PC-3 (cell line): ENCODE measurements at regions not wholly inside any gene's neighbourhood (a gene's known extent, or its start where the extent isn't known, plus 50 kb on each side); places are given as distances from the start of the nearest gene placed in this dataset.
A peak's percentile ranks its signal among the peaks of the same experiment; 100 is the strongest.

Experiments
- ATAC-seq: fragments of 200-7000 bp; cut with Tn5 transposase; 2 replicates; pipeline ENCODE4 v1.9.1; 2020; ENCODE audit warnings: mild to moderate bottlenecking, moderate library complexity
- BruUV-seq: library from RNA; stranded (reverse); fragments of 400-500 nt; replicated peaks from 2 replicates; lab custom pipeline; 2021; lab: Mats Ljungman, UMichigan
- CTCF ChIA-PET: fragments of 300-600 bp; sonication (Branson Sonifier 250); formaldehyde crosslinking; loops from one replicate; lab custom pipeline; 2022; ENCODE audit warnings: antibody characterized with exemption; lab: Charles Lee
- POLR2A ChIA-PET: fragments of 300-600 bp; sonication (Branson Sonifier 250); formaldehyde crosslinking; loops from one replicate; lab custom pipeline; 2022; ENCODE audit warnings: antibody characterized with exemption; ENCODE audit not compliant: unreplicated experiment; lab: Charles Lee
- DNase-seq: peaks from one replicate; pipeline ENCODE4 v3.0.0-alpha.2; 2015
- H2AFZ ChIP-seq: fragments of 300-600 bp; sonication (generic); 2 replicates; pipeline ENCODE4 v1.6.0; 2016; ENCODE audit warnings: antibody characterized with exemption, low read length
- H3F3A ChIP-seq: fragments of 300-600 bp; sonication (generic); one replicate; pipeline ENCODE4 v1.6.0; 2017; ENCODE audit warnings: antibody characterized with exemption, low read length, control low read depth, mild to moderate bottlenecking; ENCODE audit not compliant: unreplicated experiment
- H3K27ac ChIP-seq: fragments of 300-600 bp; sonication (generic); 2 replicates; pipeline ENCODE4 v1.5.1; 2016; ENCODE audit warnings: mild to moderate bottlenecking, low read length
- H3K27me3 ChIP-seq: fragments of 300-600 bp; sonication (generic); 2 replicates; pipeline ENCODE4 v1.6.1; 2016; ENCODE audit warnings: low read length, mixed read lengths
- H3K36me3 ChIP-seq: fragments of 300-600 bp; sonication (generic); 2 replicates; pipeline ENCODE4 v1.6.1; 2016; ENCODE audit warnings: low read depth, mixed run types, low read length, mixed read lengths
- H3K4me1 ChIP-seq: fragments of 300-600 bp; sonication (generic); 2 replicates; pipeline ENCODE4 v1.5.1; 2016; ENCODE audit warnings: low read length; ENCODE audit not compliant: insufficient read depth
- H3K4me2 ChIP-seq: fragments of 300-600 bp; sonication (generic); 2 replicates; pipeline ENCODE4 v1.6.0; 2016; ENCODE audit warnings: low read length
- H3K4me3 ChIP-seq: fragments of 300-600 bp; sonication (generic); 2 replicates; pipeline ENCODE4 v1.5.1; 2016; ENCODE audit warnings: mild to moderate bottlenecking, low read length, mixed read lengths
- H3K79me2 ChIP-seq: fragments of 300-600 bp; sonication (generic); 2 replicates; pipeline ENCODE4 v1.6.1; 2017; ENCODE audit warnings: low read length, mixed read lengths
- H3K9ac ChIP-seq: fragments of 300-600 bp; sonication (generic); 2 replicates; pipeline ENCODE4 v1.6.0; 2016; ENCODE audit warnings: mild to moderate bottlenecking, low read length
- H3K9me2 ChIP-seq: fragments of 300-600 bp; sonication (generic); replicated peaks from 2 replicates; pipeline ENCODE4 v1.6.1; 2016; ENCODE audit warnings: mixed run types, low read length, mixed read lengths
- H3K9me3 ChIP-seq: fragments of 300-600 bp; sonication (generic); 2 replicates; pipeline ENCODE4 v1.6.1; 2016; ENCODE audit warnings: low read length, mixed read lengths
- H4K20me1 ChIP-seq: fragments of 300-600 bp; sonication (generic); 2 replicates; pipeline ENCODE4 v1.6.1; 2016; ENCODE audit warnings: low read length, mixed read lengths
- EZH2 ChIP-seq: fragments of 300-600 bp; sonication (generic); IDR thresholded peaks from one replicate; pipeline ENCODE4 v1.6.1; 2017; ENCODE audit warnings: antibody characterized with exemption, mild to moderate bottlenecking, low read length; ENCODE audit not compliant: unreplicated experiment
- EZH2phosphoT487 ChIP-seq: fragments of 300-600 bp; sonication (generic); IDR thresholded peaks from 2 replicates; pipeline ENCODE4 v1.6.1; 2018; ENCODE audit warnings: mild to moderate bottlenecking, antibody characterized with exemption, low read length, borderline replicate concordance
- intact Hi-C: fragments of 100-400 bp; cut with micrococcal nuclease; formaldehyde crosslinking; loops from 2 replicates; pipeline ENCODE4 v1.9.0; 2023
- TF ChIP-seq, protein P1 (sequence below): fragments of 300-600 bp; sonication (generic); conservative IDR thresholded peaks from 2 replicates; pipeline ENCODE4 v1.5.1; 2017; ENCODE audit warnings: antibody characterized with exemption, low read depth, mild to moderate bottlenecking, low read length

GRCh38 chr5:56575821-56576220 is 239.5 kb upstream of the MAP3K1 start:
- Histone ChIP-seq H3F3A (no peaks in the 10 kb centered on the region), H3K9ac (no peak overlapping the region), H3K36me3 (no peaks in the 10 kb centered on the region), H3K79me2 (no peaks in the 10 kb centered on the region), H2AFZ (no peak overlapping the region), H3K4me3 (no peak overlapping the region), H4K20me1 (no peaks in the 10 kb centered on the region), H3K9me2 (no peaks in the 10 kb centered on the region), H3K27me3 (no peaks in the 10 kb centered on the region), H3K4me2 (no peak overlapping the region), H3K4me1 (peaks cover 5% of the 10 kb centered on the region; the same call in 1 of the 2 replicates), H3K9me3 (no peaks in the 10 kb centered on the region), H3K27ac (no peak overlapping the region)
- BruUV-seq = no TSS peak
- peak; percentile 10 for DNase-seq
- POLR2A ChIA-PET = no interaction called here
- ATAC-seq = no peak
- TF ChIP-seq EZH2 (no peak), EZH2phosphoT487 (no peak)
- TF ChIP-seq, protein P1, sequence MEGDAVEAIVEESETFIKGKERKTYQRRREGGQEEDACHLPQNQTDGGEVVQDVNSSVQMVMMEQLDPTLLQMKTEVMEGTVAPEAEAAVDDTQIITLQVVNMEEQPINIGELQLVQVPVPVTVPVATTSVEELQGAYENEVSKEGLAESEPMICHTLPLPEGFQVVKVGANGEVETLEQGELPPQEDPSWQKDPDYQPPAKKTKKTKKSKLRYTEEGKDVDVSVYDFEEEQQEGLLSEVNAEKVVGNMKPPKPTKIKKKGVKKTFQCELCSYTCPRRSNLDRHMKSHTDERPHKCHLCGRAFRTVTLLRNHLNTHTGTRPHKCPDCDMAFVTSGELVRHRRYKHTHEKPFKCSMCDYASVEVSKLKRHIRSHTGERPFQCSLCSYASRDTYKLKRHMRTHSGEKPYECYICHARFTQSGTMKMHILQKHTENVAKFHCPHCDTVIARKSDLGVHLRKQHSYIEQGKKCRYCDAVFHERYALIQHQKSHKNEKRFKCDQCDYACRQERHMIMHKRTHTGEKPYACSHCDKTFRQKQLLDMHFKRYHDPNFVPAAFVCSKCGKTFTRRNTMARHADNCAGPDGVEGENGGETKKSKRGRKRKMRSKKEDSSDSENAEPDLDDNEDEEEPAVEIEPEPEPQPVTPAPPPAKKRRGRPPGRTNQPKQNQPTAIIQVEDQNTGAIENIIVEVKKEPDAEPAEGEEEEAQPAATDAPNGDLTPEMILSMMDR = no peak
- intact Hi-C loops = no loop called here
- CTCF ChIA-PET = no interaction called here

DNA sequence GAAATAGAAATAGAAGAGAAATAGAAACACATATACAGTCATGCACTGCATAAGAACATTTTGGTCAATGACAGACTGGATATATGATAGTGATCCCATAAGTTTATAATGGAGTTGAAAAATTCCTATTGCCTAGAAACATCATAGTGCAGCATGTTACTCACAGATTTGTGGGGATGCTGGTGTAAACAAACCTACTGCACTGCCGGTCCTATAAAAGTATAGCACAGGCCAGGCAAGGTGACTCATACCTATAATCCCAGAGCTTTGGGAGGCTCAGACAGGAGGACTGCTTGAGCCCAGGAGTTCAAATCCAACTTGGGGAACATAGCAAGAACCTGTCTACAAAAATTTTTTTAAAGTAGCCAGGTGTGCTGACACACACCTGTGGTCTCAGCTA is 240.6 kb upstream of the MAP3K1 start:
- Histone ChIP-seq H3K9ac (no peak overlapping the region), H3K36me3 (no peaks in the 10 kb centered on the region), H3K4me3 (no peak overlapping the region), H3F3A (no peaks in the 10 kb centered on the region), H3K9me2 (no peaks in the 10 kb centered on the region), H3K4me2 (no peak overlapping the region), H4K20me1 (no peaks in the 10 kb centered on the region), H3K27me3 (no peaks in the 10 kb centered on the region), H3K79me2 (no peaks in the 10 kb centered on the region), H2AFZ (no peak overlapping the region), H3K4me1 (peaks cover 5% of the 10 kb centered on the region; the same call in 1 of the 2 replicates), H3K27ac (no peak overlapping the region), H3K9me3 (no peaks in the 10 kb centered on the region)
- TF ChIP-seq, protein P1 = no peak
- TF ChIP-seq EZH2phosphoT487 (no peak), EZH2 (no peak)
- CTCF ChIA-PET = no interaction called here
- no peak for ATAC-seq
- intact Hi-C loops = no loop called here
- BruUV-seq = no TSS peak
- DNase-seq = peak; percentile 45
- POLR2A ChIA-PET = no interaction called here

DNA sequence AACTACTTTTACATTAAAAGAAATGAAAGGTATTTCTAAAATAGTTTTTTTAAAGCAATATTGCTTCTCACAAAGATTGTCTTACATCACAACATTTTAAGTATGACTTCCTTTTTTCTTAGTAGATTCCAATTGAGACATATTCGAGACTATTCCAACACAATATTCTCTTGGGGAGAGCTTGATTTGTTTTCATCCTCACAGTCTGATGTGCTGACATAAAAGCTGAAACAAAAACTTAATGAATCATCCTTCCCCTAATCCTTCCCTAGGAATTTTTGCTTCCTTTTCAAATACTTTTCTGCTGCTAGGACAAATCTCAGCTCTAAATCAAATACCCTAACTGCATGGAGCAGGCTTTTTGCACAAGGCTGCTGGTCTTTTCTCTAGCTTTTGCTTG is 245.8 kb upstream of the MAP3K1 start:
- H3K27ac ChIP-seq = no peak overlapping the region
- intact Hi-C loops = no loop called here
- DNase-seq (no peak), ATAC-seq (no peak)
- H3K9ac ChIP-seq = no peak overlapping the region
- no peaks in the 10 kb centered on the region for H3K9me3 ChIP-seq
- H3K4me3 ChIP-seq = no peak overlapping the region
- no TSS peak for BruUV-seq
- no peaks in the 10 kb centered on the region for H4K20me1 ChIP-seq
- POLR2A ChIA-PET = no interaction called here
- CTCF ChIA-PET = no interaction called here
- no peaks in the 10 kb centered on the region for H3K9me2 ChIP-seq
- H3K36me3 ChIP-seq = no peaks in the 10 kb centered on the region
- no peaks in the 10 kb centered on the region for H3K27me3 ChIP-seq
- H3K79me2 ChIP-seq = no peaks in the 10 kb centered on the region
- no peaks in the 10 kb centered on the region for H3K4me1 ChIP-seq
- no peaks in the 10 kb centered on the region for H3F3A ChIP-seq
- H2AFZ ChIP-seq = no peak overlapping the region
- H3K4me2 ChIP-seq = no peak overlapping the region
- TF ChIP-seq, protein P1 = no peak
- TF ChIP-seq EZH2phosphoT487 (no peak), EZH2 (no peak)
